HEK293T (cell line): ENCODE measurements at regions not wholly inside any gene's neighbourhood (a gene's known extent, or its start where the extent isn't known, plus 50 kb on each side); places are given as distances from the start of the nearest gene placed in this dataset.

Source experiments
- CTCF ChIA-PET: fragments of 350-600 bp; formaldehyde crosslinking; extraction: SDS; loops from one replicate; lab custom pipeline; 2021; ENCODE audit warnings: antibody characterized with exemption, inconsistent platforms; lab: Yijun Ruan, JAX
- POLR2A ChIA-PET: fragments of 350-600 bp; formaldehyde crosslinking; extraction: SDS; loops from one replicate; lab custom pipeline; 2020; ENCODE audit warnings: antibody characterized with exemption, inconsistent platforms; lab: Yijun Ruan, JAX
- DNase-seq: peaks from one replicate; pipeline ENCODE4 v3.0.0; 2012; ENCODE audit warnings: mixed read lengths; ENCODE audit errors: extremely low spot score
- ARNT ChIP-seq: fragments of 450-650 bp; IDR thresholded peaks from 2 replicates; pipeline ENCODE4 v1.6.1; 2017; ENCODE audit warnings: mild to moderate bottlenecking
- BHLHE40 ChIP-seq: fragments of 450-650 bp; IDR thresholded peaks from 2 replicates; pipeline ENCODE4 v1.6.1; 2016; ENCODE audit warnings: mild to moderate bottlenecking, moderate library complexity, borderline replicate concordance
- CTBP1 ChIP-seq: fragments of 450-650 bp; IDR thresholded peaks from 2 replicates; pipeline ENCODE4 v1.6.1; 2016; ENCODE audit warnings: borderline replicate concordance
- ELF4 ChIP-seq: fragments of 450-650 bp; IDR thresholded peaks from 2 replicates; pipeline ENCODE4 v1.6.1; 2017; ENCODE audit warnings: antibody characterized with exemption
- FOXA1 ChIP-seq: fragments of 450-650 bp; IDR thresholded peaks from 2 replicates; pipeline ENCODE4 v1.6.1; 2016; ENCODE audit warnings: mild to moderate bottlenecking
- FOXK2 ChIP-seq: fragments of 450-650 bp; IDR thresholded peaks from 2 replicates; pipeline ENCODE4 v1.6.1; 2016; ENCODE audit warnings: mild to moderate bottlenecking
- FOXM1 ChIP-seq: fragments of 450-650 bp; IDR thresholded peaks from 2 replicates; pipeline ENCODE4 v1.6.1; 2017; ENCODE audit warnings: mild to moderate bottlenecking, borderline replicate concordance
- HDGF ChIP-seq: fragments of 450-650 bp; IDR thresholded peaks from 2 replicates; pipeline ENCODE4 v1.6.1; 2017; ENCODE audit warnings: antibody characterized with exemption, borderline replicate concordance
- L3MBTL2 ChIP-seq: fragments of 450-650 bp; conservative IDR thresholded peaks from 2 replicates; pipeline ENCODE4 v1.6.1; 2016; ENCODE audit warnings: mild to moderate bottlenecking
- LEF1 ChIP-seq: fragments of 450-650 bp; IDR thresholded peaks from 2 replicates; pipeline ENCODE4 v1.6.1; 2017; ENCODE audit warnings: mild to moderate bottlenecking, borderline replicate concordance
- NFRKB ChIP-seq: fragments of 450-650 bp; IDR thresholded peaks from 2 replicates; pipeline ENCODE4 v1.6.1; 2016; ENCODE audit warnings: mild to moderate bottlenecking, moderate library complexity
- PKNOX1 ChIP-seq: fragments of 450-650 bp; IDR thresholded peaks from 2 replicates; pipeline ENCODE4 v1.6.1; 2016
- SP1 ChIP-seq: fragments of 450-650 bp; IDR thresholded peaks from 2 replicates; pipeline ENCODE4 v1.6.1; 2017
- SUZ12 ChIP-seq: fragments of 450-650 bp; IDR thresholded peaks from 2 replicates; pipeline ENCODE4 v1.6.1; 2016; ENCODE audit warnings: mild to moderate bottlenecking
- TARDBP ChIP-seq: fragments of 450-650 bp; IDR thresholded peaks from 2 replicates; pipeline ENCODE4 v1.6.1; 2016
- ZNF384 ChIP-seq: fragments of 450-650 bp; IDR thresholded peaks from 2 replicates; pipeline ENCODE4 v1.6.1; 2016

- no peak for DNase-seq
- POLR2A ChIA-PET: no interaction called here
- TF ChIP-seq ARNT (no peak), ELF4 (no peak)
- CTCF ChIA-PET: no interaction called here
These were observed 406.0 kb downstream of the RFC3 start for GRCh38 chr13:34223984-34224383.

GRCh38 chr13:34224877-34225276 is 406.9 kb downstream of the RFC3 start:
- CTCF ChIA-PET: no interaction called here
- POLR2A ChIA-PET: no interaction called here
- DNase-seq: no peak
- TF ChIP-seq L3MBTL2: no peak
- TF ChIP-seq NFRKB: no peak
- TF ChIP-seq HDGF: no peak
- TF ChIP-seq ARNT: no peak
- TF ChIP-seq FOXK2: no peak
- no peak for TF ChIP-seq TARDBP
- no peak for TF ChIP-seq BHLHE40
- TF ChIP-seq SP1: no peak
- no peak for TF ChIP-seq CTBP1

- ChIA-PET CTCF (no interaction called here), POLR2A (no interaction called here)
- DNase-seq: no peak
- no peak for TF ChIP-seq ELF4
- TF ChIP-seq SP1: no peak
- no peak for TF ChIP-seq HDGF
- no peak for TF ChIP-seq FOXK2
- TF ChIP-seq ZNF384: no peak
These were observed 412.3 kb downstream of the RFC3 start for GRCh38 chr13:34230271-34230670.

- CTCF ChIA-PET: no interaction called here
- no peak for TF ChIP-seq ARNT
- TF ChIP-seq NFRKB: no peak
- no peak for TF ChIP-seq ELF4
- no peak for TF ChIP-seq LEF1
- TF ChIP-seq L3MBTL2: no peak
- no peak for TF ChIP-seq FOXK2
- TF ChIP-seq BHLHE40: no peak
- TF ChIP-seq SUZ12: no peak
- TF ChIP-seq FOXA1: no peak
- TF ChIP-seq FOXM1: no peak
- TF ChIP-seq ZNF384: no peak
- no peak for TF ChIP-seq TARDBP
- no peak for TF ChIP-seq SP1
- no peak for TF ChIP-seq HDGF
- TF ChIP-seq PKNOX1: no peak
- TF ChIP-seq CTBP1: no peak
- POLR2A ChIA-PET: no interaction called here
- no peak for DNase-seq
These were observed 423.4 kb downstream of the RFC3 start for GRCh38 chr13:34241332-34241731.

GRCh38 chr13:34243403-34243802 is 425.5 kb downstream of the RFC3 start:
- TF ChIP-seq FOXA1: no peak
- TF ChIP-seq LEF1: no peak
- TF ChIP-seq NFRKB: no peak
- no peak for TF ChIP-seq FOXK2
- DNase-seq: no peak
- CTCF ChIA-PET: interaction anchor here (0.7 kb wide), 1 partner anchor 129 kb away, joined by 3 read pairs; no protein-coding TSS in a partner anchor
- POLR2A ChIA-PET: no interaction called here

GRCh38 chr13:34246511-34246910 is 428.6 kb downstream of the RFC3 start:
- no peak for TF ChIP-seq PKNOX1
- no peak for TF ChIP-seq L3MBTL2
- no peak for TF ChIP-seq ELF4
- no peak for TF ChIP-seq FOXK2
- TF ChIP-seq FOXM1: no peak
- no peak for TF ChIP-seq ZNF384
- no peak for TF ChIP-seq ARNT
- TF ChIP-seq NFRKB: no peak
- no peak for TF ChIP-seq TARDBP
- no peak for TF ChIP-seq SUZ12
- TF ChIP-seq LEF1: no peak
- ChIA-PET POLR2A (no interaction called here), CTCF (no interaction called here)
- DNase-seq: no peak

GRCh38 chr13:34247596-34247995 is 429.6 kb downstream of the RFC3 start:
- TF ChIP-seq LEF1 (no peak), SUZ12 (no peak), FOXA1 (no peak), HDGF (no peak), ELF4 (no peak), ARNT (no peak), PKNOX1 (no peak), L3MBTL2 (no peak), FOXM1 (no peak), NFRKB (no peak), ZNF384 (no peak), BHLHE40 (no peak), CTBP1 (no peak), SP1 (no peak), FOXK2 (no peak), TARDBP (no peak)
- ChIA-PET CTCF (no interaction called here), POLR2A (no interaction called here)
- no peak for DNase-seq
